ENCODE measurements at regions not wholly inside any gene's neighbourhood (a gene's known extent, or its start where the extent isn't known, plus 50 kb on each side); places are given as distances from the start of the nearest gene placed in this dataset.

DNA sequence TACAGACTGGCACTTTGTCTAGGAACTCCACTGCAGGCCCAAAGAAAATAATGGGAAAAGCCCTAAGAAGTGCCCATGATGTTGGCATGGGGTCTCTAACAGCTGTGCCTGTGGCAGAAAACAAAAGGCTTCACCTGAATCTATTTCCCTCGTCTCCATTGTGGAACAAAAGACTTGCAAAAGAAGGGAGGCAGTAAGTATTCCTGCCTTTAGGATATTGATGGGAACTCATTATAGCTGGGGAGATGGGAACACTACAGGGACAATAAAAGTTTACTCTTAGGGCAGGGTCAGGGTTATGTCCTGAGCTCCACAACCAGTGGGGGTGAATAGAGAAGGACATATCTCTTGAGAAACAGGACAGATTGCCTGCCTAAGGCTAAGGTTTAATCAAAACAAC lies 930.6 kb upstream of the EPHA6 start:
- TF ChIP-seq POLR2A (IDR thresholded peaks at IDR 0.05) (no peak), CTCF (IDR thresholded peaks at IDR 0.05) (no peak)

Measured in body of pancreas (tissue), 4 donors.